Stimulated activated memory B cell treated with anti-CD40 and anti-IgM and Interleukin-4, amounts not matched to agents 10 μg/mL and 1 μg/mL and 100 μg/mL, for 72 hours (primary cell): ENCODE measurements at regions not wholly inside any gene's neighbourhood (a gene's known extent, or its start where the extent isn't known, plus 50 kb on each side); places are given as distances from the start of the nearest gene placed in this dataset.

ENCODE experiments used
- ATAC-seq: fragments of 150-1000 bp; cut with Tn5 transposase; 2 replicates; pipeline ENCODE4 v1.10.0; 2021
- H3K27ac Mint-ChIP-seq: one replicate; pipeline ENCODE4 v1.8.0; 2022; ENCODE audit warnings: mild to moderate bottlenecking, mixed read lengths
- H3K27me3 Mint-ChIP-seq: one replicate; pipeline ENCODE4 v1.8.0; 2022; ENCODE audit warnings: mixed read lengths
- H3K36me3 Mint-ChIP-seq: one replicate; pipeline ENCODE4 v1.8.0; 2022; ENCODE audit warnings: mixed read lengths
- H3K4me1 Mint-ChIP-seq: one replicate; pipeline ENCODE4 v1.8.0; 2022; ENCODE audit warnings: mixed read lengths
- H3K4me3 Mint-ChIP-seq: one replicate; pipeline ENCODE4 v1.8.0; 2022; ENCODE audit warnings: mild to moderate bottlenecking, moderate library complexity, mixed read lengths
- H3K9me3 Mint-ChIP-seq: one replicate; pipeline ENCODE4 v1.8.0; 2022; ENCODE audit warnings: mixed read lengths

- H3K27ac Mint-ChIP-seq: no peak overlapping the region
- H3K9me3 Mint-ChIP-seq: peaks cover 2% of the 10 kb centered on the region
- no peak for ATAC-seq
- peaks cover 40% of the 10 kb centered on the region for H3K27me3 Mint-ChIP-seq
- H3K4me3 Mint-ChIP-seq: no peak overlapping the region
- no peaks in the 10 kb centered on the region for H3K36me3 Mint-ChIP-seq
- H3K4me1 Mint-ChIP-seq: no peaks in the 10 kb centered on the region
Observed at GRCh38 chr10:4717670-4718069, 108.3 kb upstream of the AKR1E2 start.

GRCh38 chr10:4710858-4711257, 115.1 kb upstream of the AKR1E2 start:
- ATAC-seq: no peak
- H3K36me3 Mint-ChIP-seq: no peaks in the 10 kb centered on the region
- no peak overlapping the region for H3K4me3 Mint-ChIP-seq

GRCh38 chr10:4708123-4708759, 117.8 kb upstream of the AKR1E2 start:
- H3K36me3 Mint-ChIP-seq: no peaks in the 10 kb centered on the region
- no peak for ATAC-seq
- no peak overlapping the region for H3K4me3 Mint-ChIP-seq
- peaks cover 17% of the 10 kb centered on the region for H3K27me3 Mint-ChIP-seq
- peaks cover 8% of the 10 kb centered on the region for H3K4me1 Mint-ChIP-seq
- no peak overlapping the region for H3K27ac Mint-ChIP-seq
- no peaks in the 10 kb centered on the region for H3K9me3 Mint-ChIP-seq

More at GRCh38 chr10:4710858-4711257, 115.1 kb upstream of the AKR1E2 start:
- Mint-ChIP-seq H3K9me3 (no peaks in the 10 kb centered on the region), H3K27ac (no peak overlapping the region), H3K4me1 (no peaks in the 10 kb centered on the region), H3K27me3 (peaks cover 25% of the 10 kb centered on the region)

GRCh38 chr10:4707221-4707620, 118.8 kb upstream of the AKR1E2 start:
- Mint-ChIP-seq H3K9me3 (no peaks in the 10 kb centered on the region), H3K4me1 (peaks cover 8% of the 10 kb centered on the region), H3K36me3 (no peaks in the 10 kb centered on the region), H3K4me3 (no peak overlapping the region), H3K27me3 (peaks cover 17% of the 10 kb centered on the region), H3K27ac (no peak overlapping the region)
- no peak for ATAC-seq

- H3K27me3 Mint-ChIP-seq: peaks cover 17% of the 10 kb centered on the region
- H3K4me1 Mint-ChIP-seq: peaks cover 8% of the 10 kb centered on the region
- H3K9me3 Mint-ChIP-seq: no peaks in the 10 kb centered on the region
- H3K36me3 Mint-ChIP-seq: no peaks in the 10 kb centered on the region
- no peak overlapping the region for H3K4me3 Mint-ChIP-seq
- H3K27ac Mint-ChIP-seq: no peak overlapping the region
- ATAC-seq: no peak
Observed at GRCh38 chr10:4704034-4704545, 121.9 kb upstream of the AKR1E2 start.

GRCh38 chr10:4701016-4701415, 125.0 kb upstream of the AKR1E2 start:
- Mint-ChIP-seq H3K4me1 (peaks cover 8% of the 10 kb centered on the region), H3K9me3 (no peaks in the 10 kb centered on the region), H3K27me3 (peaks cover 25% of the 10 kb centered on the region), H3K4me3 (no peak overlapping the region), H3K27ac (no peak overlapping the region), H3K36me3 (no peaks in the 10 kb centered on the region)
- no peak for ATAC-seq

- no peak for ATAC-seq
- Mint-ChIP-seq H3K9me3 (no peaks in the 10 kb centered on the region), H3K36me3 (no peaks in the 10 kb centered on the region), H3K4me1 (peaks cover 8% of the 10 kb centered on the region), H3K4me3 (no peak overlapping the region), H3K27ac (no peak overlapping the region), H3K27me3 (peaks cover 27% of the 10 kb centered on the region)
Observed at GRCh38 chr10:4699950-4700730, 125.9 kb upstream of the AKR1E2 start.

- Mint-ChIP-seq H3K4me1 (no peaks in the 10 kb centered on the region), H3K9me3 (no peaks in the 10 kb centered on the region)
- no peak for ATAC-seq
Observed at GRCh38 chr10:4698075-4698474, 127.9 kb upstream of the AKR1E2 start.

GRCh38 chr10:4696186-4696585, 129.8 kb upstream of the AKR1E2 start:
- no peak overlapping the region for H3K27ac Mint-ChIP-seq
- ATAC-seq: no peak
- no peaks in the 10 kb centered on the region for H3K36me3 Mint-ChIP-seq
- H3K4me1 Mint-ChIP-seq: no peaks in the 10 kb centered on the region
- no peak overlapping the region for H3K4me3 Mint-ChIP-seq
- H3K9me3 Mint-ChIP-seq: peaks cover 5% of the 10 kb centered on the region
- peaks cover 27% of the 10 kb centered on the region for H3K27me3 Mint-ChIP-seq

More at GRCh38 chr10:4698075-4698474, 127.9 kb upstream of the AKR1E2 start:
- Mint-ChIP-seq H3K36me3 (no peaks in the 10 kb centered on the region), H3K27ac (no peak overlapping the region), H3K27me3 (peaks cover 27% of the 10 kb centered on the region), H3K4me3 (no peak overlapping the region)

GRCh38 chr10:4693967-4694366, 132.0 kb upstream of the AKR1E2 start:
- H3K27ac Mint-ChIP-seq: no peak overlapping the region
- H3K36me3 Mint-ChIP-seq: no peaks in the 10 kb centered on the region
- H3K9me3 Mint-ChIP-seq: peaks cover 5% of the 10 kb centered on the region
- H3K27me3 Mint-ChIP-seq: peaks cover 27% of the 10 kb centered on the region
- H3K4me1 Mint-ChIP-seq: no peaks in the 10 kb centered on the region
- no peak for ATAC-seq
- no peak overlapping the region for H3K4me3 Mint-ChIP-seq

GRCh38 chr10:4692206-4692605, 133.8 kb upstream of the AKR1E2 start:
- Mint-ChIP-seq H3K36me3 (no peaks in the 10 kb centered on the region), H3K27me3 (peaks cover 18% of the 10 kb centered on the region), H3K27ac (no peak overlapping the region), H3K9me3 (peaks cover 5% of the 10 kb centered on the region), H3K4me1 (peaks cover 10% of the 10 kb centered on the region), H3K4me3 (no peak overlapping the region)
- no peak for ATAC-seq

GRCh38 chr10:4691776-4692175, 134.2 kb upstream of the AKR1E2 start:
- Mint-ChIP-seq H3K9me3 (peaks cover 5% of the 10 kb centered on the region), H3K36me3 (no peaks in the 10 kb centered on the region), H3K4me1 (peaks cover 10% of the 10 kb centered on the region), H3K27ac (no peak overlapping the region), H3K4me3 (no peak overlapping the region), H3K27me3 (peaks cover 13% of the 10 kb centered on the region)
- ATAC-seq: no peak

GRCh38 chr10:4691301-4691700, 134.7 kb upstream of the AKR1E2 start:
- Mint-ChIP-seq H3K27me3 (peaks cover 10% of the 10 kb centered on the region), H3K4me3 (no peak overlapping the region), H3K9me3 (peaks cover 5% of the 10 kb centered on the region), H3K27ac (no peak overlapping the region), H3K4me1 (peaks cover 10% of the 10 kb centered on the region), H3K36me3 (no peaks in the 10 kb centered on the region)
- ATAC-seq: no peak

GRCh38 chr10:4688601-4689000, 137.4 kb upstream of the AKR1E2 start:
- peaks cover 5% of the 10 kb centered on the region for H3K9me3 Mint-ChIP-seq
- no peaks in the 10 kb centered on the region for H3K36me3 Mint-ChIP-seq
- peaks cover 15% of the 10 kb centered on the region for H3K27me3 Mint-ChIP-seq
- peaks cover 10% of the 10 kb centered on the region for H3K4me1 Mint-ChIP-seq
- no peak overlapping the region for H3K27ac Mint-ChIP-seq
- H3K4me3 Mint-ChIP-seq: no peak overlapping the region
- no peak for ATAC-seq

GRCh38 chr10:4688168-4688567, 137.8 kb upstream of the AKR1E2 start:
- Mint-ChIP-seq H3K27me3 (peaks cover 20% of the 10 kb centered on the region), H3K4me1 (peaks cover 13% of the 10 kb centered on the region), H3K36me3 (no peaks in the 10 kb centered on the region), H3K4me3 (no peak overlapping the region), H3K9me3 (peaks cover 5% of the 10 kb centered on the region), H3K27ac (no peak overlapping the region)
- ATAC-seq: no peak

GRCh38 chr10:4687397-4687796, 138.6 kb upstream of the AKR1E2 start:
- Mint-ChIP-seq H3K27me3 (peaks cover 23% of the 10 kb centered on the region), H3K4me3 (no peak overlapping the region), H3K27ac (no peak overlapping the region), H3K9me3 (peaks cover 5% of the 10 kb centered on the region), H3K36me3 (no peaks in the 10 kb centered on the region), H3K4me1 (peaks cover 17% of the 10 kb centered on the region)
- no peak for ATAC-seq
